ENCODE measurements at regions not wholly inside any gene's neighbourhood (a gene's known extent, or its start where the extent isn't known, plus 50 kb on each side); places are given as distances from the start of the nearest gene placed in this dataset.

- TF ChIP-seq POLR2A (IDR thresholded peaks at IDR 0.05) (no peak), CTCF (IDR thresholded peaks at IDR 0.05) (no peak)
- 94 to 100% methylated on average over 1 to 4 of the region's 4 CpGs for WGBS, 2 donors
- intact Hi-C loops (cut with DNase I; ENCODE audit: low total_unique reads): no loop called here
- Histone ChIP-seq H3K9me3 (no peaks in the 10 kb centered on the region), H3K36me3 (ENCODE audit: low read depth, missing control alignments) (no peaks in the 10 kb centered on the region), H3K27ac (no peak overlapping the region), H3K27me3 (no peaks in the 10 kb centered on the region), H3K4me3 (no peak overlapping the region), H3K4me1 (no peaks in the 10 kb centered on the region)
- DNase-seq: no peak
Observed at GRCh38 chr3:137420198-137420995, 343.7 kb upstream of the SOX14 start.

DNA sequence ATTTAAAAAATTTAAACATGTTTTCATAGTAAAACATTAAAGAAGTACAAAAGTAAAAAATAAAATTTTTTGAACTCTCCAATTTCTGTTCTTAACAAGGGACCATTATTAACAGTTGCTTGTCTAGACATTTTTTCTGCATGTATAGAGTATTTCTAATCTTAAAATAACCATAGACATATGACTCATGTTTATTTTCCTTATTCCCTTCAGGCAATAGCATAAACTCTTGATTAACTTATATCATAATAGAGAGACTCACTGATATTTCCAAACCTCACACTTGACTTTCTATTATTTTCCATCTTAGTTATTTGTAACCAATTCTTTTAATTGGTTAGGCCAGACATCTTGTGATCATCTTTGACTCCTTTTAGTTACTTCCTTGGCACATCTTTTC lies 325.6 kb upstream of the SOX14 start:
- no peak for TF ChIP-seq CTCF (IDR thresholded peaks at IDR 0.05)
- TF ChIP-seq POLR2A (IDR thresholded peaks at IDR 0.05): no peak
- Histone ChIP-seq H3K27ac (no peak overlapping the region), H3K4me3 (no peak overlapping the region), H3K4me1 (no peaks in the 10 kb centered on the region), H3K9me3 (no peaks in the 10 kb centered on the region), H3K27me3 (no peaks in the 10 kb centered on the region), H3K36me3 (ENCODE audit: low read depth, missing control alignments) (no peaks in the 10 kb centered on the region)
- intact Hi-C loops (cut with DNase I; ENCODE audit: low total_unique reads): no loop called here
- DNase-seq: no peak

- Histone ChIP-seq H3K4me3 (no peak overlapping the region), H3K27ac (no peak overlapping the region), H3K4me1 (no peaks in the 10 kb centered on the region), H3K36me3 (ENCODE audit: low read depth, missing control alignments) (no peaks in the 10 kb centered on the region), H3K9me3 (no peaks in the 10 kb centered on the region), H3K27me3 (no peaks in the 10 kb centered on the region)
- WGBS, 2 donors: 96 to 98% methylated on average over 4 of the region's 4 CpGs
- intact Hi-C loops (cut with DNase I; ENCODE audit: low total_unique reads): no loop called here
- no peak for DNase-seq
- no peak for TF ChIP-seq CTCF (IDR thresholded peaks at IDR 0.05)
Observed at GRCh38 chr3:137460944-137461343, 303.2 kb upstream of the SOX14 start.

DNA sequence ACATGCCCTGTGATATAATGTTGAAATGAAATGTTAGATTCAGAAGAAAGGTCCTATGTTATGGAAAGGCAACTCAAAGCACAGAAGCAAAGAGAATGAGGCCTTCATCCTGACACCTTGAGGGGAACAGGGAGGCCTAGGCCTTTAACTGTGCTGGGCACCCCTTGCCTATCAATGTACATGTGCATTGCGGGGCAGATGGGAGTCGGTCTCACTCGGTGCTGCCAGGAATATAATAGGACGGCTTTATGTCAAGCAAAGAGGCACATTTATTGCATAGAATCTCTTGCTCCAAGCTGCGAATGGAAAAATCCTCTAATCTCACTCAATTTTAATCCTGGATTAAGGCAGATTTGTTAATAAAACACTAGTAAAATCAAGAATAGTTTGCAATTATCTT lies 301.0 kb upstream of the SOX14 start:
- Histone ChIP-seq H3K27ac (no peak overlapping the region), H3K27me3 (no peaks in the 10 kb centered on the region), H3K4me1 (no peaks in the 10 kb centered on the region), H3K36me3 (ENCODE audit: low read depth, missing control alignments) (no peaks in the 10 kb centered on the region), H3K9me3 (no peaks in the 10 kb centered on the region), H3K4me3 (no peak overlapping the region)
- whole genome bisulfite sequencing, 2 donors: 82 to 91% methylated on average over 5 of the region's 5 CpGs
- intact Hi-C loops (cut with DNase I; ENCODE audit: low total_unique reads): no loop called here
- DNase-seq: no peak
- TF ChIP-seq CTCF (IDR thresholded peaks at IDR 0.05): no peak
- TF ChIP-seq POLR2A (IDR thresholded peaks at IDR 0.05): no peak

GRCh38 chr3:137464341-137464740 lies 299.8 kb upstream of the SOX14 start:
- no peaks in the 10 kb centered on the region for H3K27me3 ChIP-seq
- WGBS, 2 donors: 36 to 46% methylated on average over 4 of the region's 4 CpGs
- intact Hi-C loops (cut with DNase I; ENCODE audit: low total_unique reads): no loop called here
- H3K27ac ChIP-seq: no peak overlapping the region
- no peaks in the 10 kb centered on the region for H3K4me1 ChIP-seq
- DNase-seq: no peak
- TF ChIP-seq CTCF (IDR thresholded peaks at IDR 0.05): no peak
- no peak for TF ChIP-seq POLR2A (IDR thresholded peaks at IDR 0.05)
- H3K36me3 ChIP-seq (ENCODE audit: low read depth, missing control alignments): no peaks in the 10 kb centered on the region
- no peak overlapping the region for H3K4me3 ChIP-seq
- no peaks in the 10 kb centered on the region for H3K9me3 ChIP-seq
